Upper lobe of left lung (tissue), 4 donors: ENCODE measurements at regions not wholly inside any gene's neighbourhood (a gene's known extent, or its start where the extent isn't known, plus 50 kb on each side); places are given as distances from the start of the nearest gene placed in this dataset.

Experiments used
- CTCF ChIP-seq, 6 experiments: fragments of 450-650 bp in 4 of 6; fragments of 200-600 bp in 2 of 6; sonication (generic) in 2 of 6; IDR thresholded peaks; one replicate each; pipeline ENCODE4 v1.5.1; 2016 to 2019; ENCODE audit warnings: antibody characterized with exemption in 6 of 6
- POLR2A ChIP-seq, 4 donors: fragments of 450-650 bp; IDR thresholded peaks; one replicate each; pipeline ENCODE4 v1.5.1; 2016 to 2017; ENCODE audit warnings: antibody characterized with exemption in 4 of 4, mild to moderate bottlenecking in 2 of 4

GRCh38 chr4:115272185-115272584, 158.8 kb upstream of the NDST4 start:
- TF ChIP-seq CTCF (IDR thresholded peaks at IDR 0.05) (no peak), POLR2A (IDR thresholded peaks at IDR 0.05) (no peak)
